ENCODE measurements at regions not wholly inside any gene's neighbourhood (a gene's known extent, or its start where the extent isn't known, plus 50 kb on each side); places are given as distances from the start of the nearest gene placed in this dataset. TPM values are rescaled to one million over a fixed set of nuclear protein-coding genes. Genes with fewer than 3 reads are reported as not detected.

Small RNA genes lying in the stretch of these regions (small RNA-seq; reads per million reads assigned to genes)
- gene RNU6-119P: not detected
